IMR-90 (cell line): ENCODE measurements at regions not wholly inside any gene's neighbourhood (a gene's known extent, or its start where the extent isn't known, plus 50 kb on each side); places are given as distances from the start of the nearest gene placed in this dataset.

Experiments
- ATAC-seq: fragments of 200-7000 bp; cut with Tn5 transposase; 2 replicates; pipeline ENCODE4 v1.9.1; 2020; ENCODE audit warnings: low read depth, mild to moderate bottlenecking, moderate library complexity
- BruUV-seq: library from RNA; stranded (reverse); fragments of 400-500 nt; replicated peaks from 2 replicates; lab custom pipeline; 2021; lab: Mats Ljungman, UMichigan
- CTCF ChIA-PET: fragments of 300-600 bp; formaldehyde crosslinking; extraction: SDS; loops from one replicate; lab custom pipeline; 2021; ENCODE audit warnings: antibody characterized with exemption; lab: Yijun Ruan, JAX
- POLR2A ChIA-PET: fragments of 300-600 bp; sonication (Branson Sonifier 250); formaldehyde crosslinking; loops from one replicate; lab custom pipeline; 2022; ENCODE audit warnings: antibody characterized with exemption; ENCODE audit not compliant: unreplicated experiment; lab: Charles Lee
- DNase-seq: peaks from one replicate; pipeline ENCODE4 v3.0.0; 2013
- H2AFZ ChIP-seq: replicated peaks from 2 replicates; pipeline ENCODE3; 2013; ENCODE audit warnings: low read length, mild to moderate bottlenecking; ENCODE audit not compliant: poor library complexity
- H2AK5ac ChIP-seq: 2 replicates; pipeline ENCODE4 v1.6.1; 2013; ENCODE audit warnings: low read depth, low read length, inconsistent platforms
- H2AK9ac ChIP-seq: replicated peaks from 2 replicates; pipeline ENCODE3; 2013; ENCODE audit warnings: mild to moderate bottlenecking, low read depth, low read length, moderate library complexity; ENCODE audit not compliant: poor library complexity
- H2BK120ac ChIP-seq: 2 replicates; pipeline ENCODE4 v1.6.1; 2013; ENCODE audit warnings: low read depth, low read length, inconsistent platforms
- H2BK15ac ChIP-seq: 3 replicates; pipeline ENCODE4 v1.6.1; 2013; ENCODE audit warnings: low read depth, low read length, inconsistent platforms
- H2BK20ac ChIP-seq: 2 replicates; pipeline ENCODE4 v1.6.1; 2013; ENCODE audit warnings: low read depth, mild to moderate bottlenecking, inconsistent platforms, low read length, moderate library complexity
- H2BK5ac ChIP-seq: 2 replicates; pipeline ENCODE4 v1.6.1; 2013; ENCODE audit warnings: mild to moderate bottlenecking, low read depth, low read length, inconsistent platforms; ENCODE audit not compliant: poor library complexity, severe bottlenecking
- H3K14ac ChIP-seq: replicated peaks from 2 replicates; pipeline ENCODE4 v1.6.1; 2013; ENCODE audit warnings: low read depth, low read length, inconsistent platforms
- H3K18ac ChIP-seq: 2 replicates; pipeline ENCODE4 v1.6.1; 2013; ENCODE audit warnings: low read depth, low read length, control low read depth
- H3K23ac ChIP-seq: 2 replicates; pipeline ENCODE4 v1.6.1; 2013; ENCODE audit warnings: low read depth, low read length, inconsistent platforms
- H3K27ac ChIP-seq: 2 replicates; pipeline ENCODE4 v1.5.1; 2013; ENCODE audit warnings: mild to moderate bottlenecking, control low read depth, low read length; ENCODE audit not compliant: insufficient read depth
- H3K27me3 ChIP-seq: 2 replicates; pipeline ENCODE4 v1.6.1; 2013; ENCODE audit warnings: low read length; ENCODE audit not compliant: control insufficient read depth, insufficient read depth
- H3K36me3 ChIP-seq: 2 replicates; pipeline ENCODE4 v1.6.1; 2013; ENCODE audit warnings: low read length, mixed read lengths; ENCODE audit not compliant: control insufficient read depth, insufficient read depth
- H3K4ac ChIP-seq: 2 replicates; pipeline ENCODE4 v1.6.1; 2013; ENCODE audit warnings: low read depth, low read length, inconsistent platforms
- H3K4me1 ChIP-seq: 2 replicates; pipeline ENCODE4 v1.6.1; 2013; ENCODE audit warnings: low read length, mixed read lengths; ENCODE audit not compliant: control insufficient read depth, insufficient read depth
- H3K4me2 ChIP-seq: 2 replicates; pipeline ENCODE4 v1.6.1; 2013; ENCODE audit warnings: low read depth, mild to moderate bottlenecking, control low read depth, low read length, moderate library complexity
- H3K4me3 ChIP-seq: 2 replicates; pipeline ENCODE4 v1.5.1; 2013; ENCODE audit warnings: low read depth, mild to moderate bottlenecking, control low read depth, low read length, moderate library complexity; ENCODE audit not compliant: insufficient read depth
- H3K56ac ChIP-seq: 2 replicates; pipeline ENCODE4 v1.6.1; 2013; ENCODE audit warnings: low read length, inconsistent platforms; ENCODE audit not compliant: insufficient read depth; ENCODE audit errors: extremely low read depth
- H3K79me1 ChIP-seq, 2 experiments: 2 replicates each; pipeline ENCODE4 v1.6.1; 2013; ENCODE audit warnings: low read length in 2 of 2, inconsistent platforms in 1 of 2, low read depth in 1 of 2
- H3K9ac ChIP-seq: 2 replicates; pipeline ENCODE4 v1.6.1; 2013; ENCODE audit warnings: low read depth, low read length, control low read depth
- H3K9me1 ChIP-seq: 2 replicates; pipeline ENCODE4 v1.6.1; 2013; ENCODE audit warnings: low read length, inconsistent platforms; ENCODE audit not compliant: insufficient read depth
- H3K9me3 ChIP-seq: 2 replicates; pipeline ENCODE4 v1.6.1; 2013; ENCODE audit warnings: low read length; ENCODE audit not compliant: control insufficient read depth, insufficient read depth
- H4K20me1 ChIP-seq: 2 replicates; pipeline ENCODE4 v1.6.1; 2013; ENCODE audit warnings: low read length, inconsistent platforms; ENCODE audit not compliant: insufficient read depth
- H4K5ac ChIP-seq: 2 replicates; pipeline ENCODE4 v1.6.1; 2013; ENCODE audit warnings: mild to moderate bottlenecking, low read depth, low read length, control low read depth
- H4K8ac ChIP-seq, 2 experiments: 2 replicates each; pipeline ENCODE4 v1.6.1; 2013; ENCODE audit warnings: low read depth in 2 of 2, low read length in 2 of 2, control low read depth in 1 of 2, inconsistent platforms in 1 of 2
- H4K91ac ChIP-seq: 2 replicates; pipeline ENCODE4 v1.6.1; 2013; ENCODE audit warnings: low read depth, low read length, inconsistent platforms; ENCODE audit not compliant: insufficient read depth
- BHLHE40 ChIP-seq: fragments of 150-350 bp; IDR thresholded peaks from 2 replicates; pipeline ENCODE4 v1.6.1; 2016; ENCODE audit warnings: mild to moderate bottlenecking, low read depth, low read length
- CEBPB ChIP-seq: IDR thresholded peaks from 2 replicates; pipeline ENCODE4 v1.6.1; 2012; ENCODE audit warnings: low read depth, low read length, improper control_type of control experiment
- CHD1 ChIP-seq: IDR thresholded peaks from 2 replicates; pipeline ENCODE4 v1.6.1; 2012; ENCODE audit warnings: low read depth, low read length, improper control_type of control experiment
- CTCF ChIP-seq: conservative IDR thresholded peaks from 2 replicates; pipeline ENCODE4 v1.5.1; 2012; ENCODE audit warnings: mild to moderate bottlenecking, low read depth, low read length, improper control_type of control experiment
- ELK1 ChIP-seq: fragments of 150-350 bp; IDR thresholded peaks from 2 replicates; pipeline ENCODE4 v1.6.1; 2016; ENCODE audit warnings: low read depth, mild to moderate bottlenecking, low read length, moderate library complexity, borderline replicate concordance
- FOS ChIP-seq: fragments of 150-350 bp; IDR thresholded peaks from 2 replicates; pipeline ENCODE4 v1.6.1; 2016; ENCODE audit warnings: low read depth, low read length
- MAFK ChIP-seq: IDR thresholded peaks from 2 replicates; pipeline ENCODE4 v1.6.1; 2012; ENCODE audit warnings: low read depth, low read length, improper control_type of control experiment
- MAZ ChIP-seq: IDR thresholded peaks from 2 replicates; pipeline ENCODE4 v1.6.1; 2012; ENCODE audit warnings: low read depth, mild to moderate bottlenecking, low read length, improper control_type of control experiment, moderate library complexity, borderline replicate concordance
- MXI1 ChIP-seq: IDR thresholded peaks from 2 replicates; pipeline ENCODE4 v1.6.1; 2012; ENCODE audit warnings: low read depth, mild to moderate bottlenecking, low read length, moderate library complexity, borderline replicate concordance
- NFE2L2 ChIP-seq: fragments of 150-350 bp; IDR thresholded peaks from 2 replicates; pipeline ENCODE4 v1.6.1; 2016; ENCODE audit warnings: low read depth, mild to moderate bottlenecking, low read length
- POLR2A ChIP-seq: IDR thresholded peaks from 2 replicates; pipeline ENCODE4 v1.6.1; 2012; ENCODE audit warnings: mild to moderate bottlenecking, low read depth, low read length
- RAD21 ChIP-seq: IDR thresholded peaks from 2 replicates; pipeline ENCODE4 v1.6.1; 2012; ENCODE audit warnings: low read length, improper control_type of control experiment
- RCOR1 ChIP-seq: IDR thresholded peaks from 2 replicates; pipeline ENCODE4 v1.6.1; 2012; ENCODE audit warnings: mild to moderate bottlenecking, low read length, improper control_type of control experiment; ENCODE audit not compliant: insufficient replicate concordance
- RFX5 ChIP-seq: IDR thresholded peaks from 2 replicates; pipeline ENCODE4 v1.8.0; 2012; ENCODE audit warnings: low read depth, mild to moderate bottlenecking, low read length, moderate library complexity
- SMC3 ChIP-seq: fragments of 150-350 bp; IDR thresholded peaks from 2 replicates; pipeline ENCODE4 v1.6.1; 2016; ENCODE audit warnings: low read depth, mild to moderate bottlenecking, antibody characterized with exemption, low read length, moderate library complexity
- USF2 ChIP-seq: fragments of 150-350 bp; IDR thresholded peaks from 2 replicates; pipeline ENCODE4 v1.6.1; 2017; ENCODE audit warnings: mild to moderate bottlenecking, antibody characterized with exemption, low read length, low read depth
- WGBS, 2 experiments: methylation state at CpG; one replicate each; pipeline versions ENCODE4 v1.1.5 to v1.1.7; 2013; ENCODE audit warnings: missing lambda C conversion rate in 2 of 2; ENCODE audit not compliant: insufficient read length in 1 of 2; ENCODE audit errors: extremely low coverage in 2 of 2; 5-methylcytosine and 5-hydroxymethylcytosine counted together
- dilution Hi-C: fragments of 300-500 bp; cut with HindIII; formaldehyde crosslinking; loops from one replicate; pipeline ENCODE4 v1.14.3; 2018; ENCODE audit warnings: low sequenced_read_pairs; ENCODE audit not compliant: unreplicated experiment
- in situ Hi-C: fragments of 300-500 bp; cut with MboI; formaldehyde crosslinking; loops from 3 replicates; pipeline ENCODE4 v1.14.3; 2019; ENCODE audit warnings: low sequenced_read_pairs, inconsistent platforms, mixed read lengths
- intact Hi-C: fragments of 100-400 bp; cut with micrococcal nuclease; formaldehyde crosslinking; loops from 2 replicates; pipeline ENCODE4 v1.10.0; 2022

GRCh38 chr16:63744077-63744874 is 1377.6 kb downstream of the CDH11 start:
- H4K8ac ChIP-seq, result no peak overlapping the region
- no peak overlapping the region for H3K27ac ChIP-seq
- ChIA-PET CTCF (no interaction called here), POLR2A (no interaction called here)
- H3K23ac ChIP-seq, result no peak overlapping the region
- dilution Hi-C loops, result no loop called here
- no peak overlapping the region for H2BK120ac ChIP-seq
- H2BK5ac ChIP-seq, result no peak overlapping the region
- H2AK9ac ChIP-seq, result no peak overlapping the region
- no peak overlapping the region for H2AFZ ChIP-seq
- H2BK15ac ChIP-seq, result no peak overlapping the region
- BruUV-seq, result no TSS peak
- no peaks in the 10 kb centered on the region for H3K9me1 ChIP-seq
- H3K4ac ChIP-seq, result no peak overlapping the region
- WGBS, 2 experiments, result 80% methylated on average over 10 of the region's 13 CpGs; no CpG with 5 or more reads in 1 of the 2 experiments
- H3K14ac ChIP-seq, result no peak overlapping the region
- H3K4me2 ChIP-seq, result no peak overlapping the region
- no peak overlapping the region for H2AK5ac ChIP-seq
- H4K20me1 ChIP-seq, result no peaks in the 10 kb centered on the region
- no peaks in the 10 kb centered on the region for H3K79me1 ChIP-seq
- no peaks in the 10 kb centered on the region; the same call in 1 of the 2 replicates for H3K9me3 ChIP-seq
- no peaks in the 10 kb centered on the region for H3K4me1 ChIP-seq
- in situ Hi-C loops, result no loop called here
- DNase-seq (no peak), ATAC-seq (no peak)
- no peak for TF ChIP-seq CHD1
- no peak for TF ChIP-seq POLR2A
- no peak for TF ChIP-seq FOS
- TF ChIP-seq CTCF, result no peak
- TF ChIP-seq ELK1, result no peak
- TF ChIP-seq MAZ, result no peak
- TF ChIP-seq MAFK, result no peak
- no peak for TF ChIP-seq BHLHE40
- TF ChIP-seq MXI1, result no peak
- no peak for TF ChIP-seq SMC3
- no peak for TF ChIP-seq NFE2L2
- no peak for TF ChIP-seq RFX5
- no peak for TF ChIP-seq USF2
- TF ChIP-seq CEBPB, result no peak
- TF ChIP-seq RCOR1, result no peak
- TF ChIP-seq RAD21, result no peak
- no peaks in the 10 kb centered on the region for H3K36me3 ChIP-seq
- intact Hi-C loops, result no loop called here
- H4K5ac ChIP-seq, result no peak overlapping the region
- H2BK20ac ChIP-seq, result no peak overlapping the region
- no peak overlapping the region for H4K91ac ChIP-seq
- no peak overlapping the region for H3K9ac ChIP-seq
- H3K27me3 ChIP-seq, result no peaks in the 10 kb centered on the region
- H3K18ac ChIP-seq, result no peak overlapping the region
- H3K4me3 ChIP-seq, result no peak overlapping the region
- no peak overlapping the region for H3K56ac ChIP-seq
